HG02642 (cell line): ENCODE measurements at regions not wholly inside any gene's neighbourhood (a gene's known extent, or its start where the extent isn't known, plus 50 kb on each side); places are given as distances from the start of the nearest gene placed in this dataset.

Source experiments
- ATAC-seq: cut with Tn5 transposase; IDR thresholded peaks from one replicate; pipeline ENCODE4 v1.9.1; 2021; ENCODE audit warnings: mild to moderate bottlenecking; ENCODE audit not compliant: unreplicated experiment, poor library complexity

DNA sequence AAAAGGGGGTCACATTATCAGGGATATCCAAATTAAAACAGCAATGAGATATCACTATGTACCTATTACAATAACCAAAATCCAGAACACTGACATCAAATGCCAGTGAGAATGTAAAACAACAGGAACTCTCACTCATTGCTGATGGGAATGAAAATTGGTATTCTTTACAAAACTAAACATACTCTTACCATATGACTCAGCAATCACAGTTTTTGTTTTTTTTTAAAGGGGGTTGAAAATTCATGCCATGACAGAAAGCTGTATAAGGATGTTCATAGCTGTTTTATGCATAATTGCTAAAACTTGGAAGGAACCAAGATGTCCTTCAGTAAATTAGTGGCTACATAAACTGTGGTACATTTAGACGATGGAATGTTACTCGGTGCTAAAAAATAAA, 71.6 kb upstream of the SLITRK1 start:
- ATAC-seq: no peak

GRCh38 chr13:83950293-83950692, 68.0 kb upstream of the SLITRK1 start:
- no peak for ATAC-seq

DNA sequence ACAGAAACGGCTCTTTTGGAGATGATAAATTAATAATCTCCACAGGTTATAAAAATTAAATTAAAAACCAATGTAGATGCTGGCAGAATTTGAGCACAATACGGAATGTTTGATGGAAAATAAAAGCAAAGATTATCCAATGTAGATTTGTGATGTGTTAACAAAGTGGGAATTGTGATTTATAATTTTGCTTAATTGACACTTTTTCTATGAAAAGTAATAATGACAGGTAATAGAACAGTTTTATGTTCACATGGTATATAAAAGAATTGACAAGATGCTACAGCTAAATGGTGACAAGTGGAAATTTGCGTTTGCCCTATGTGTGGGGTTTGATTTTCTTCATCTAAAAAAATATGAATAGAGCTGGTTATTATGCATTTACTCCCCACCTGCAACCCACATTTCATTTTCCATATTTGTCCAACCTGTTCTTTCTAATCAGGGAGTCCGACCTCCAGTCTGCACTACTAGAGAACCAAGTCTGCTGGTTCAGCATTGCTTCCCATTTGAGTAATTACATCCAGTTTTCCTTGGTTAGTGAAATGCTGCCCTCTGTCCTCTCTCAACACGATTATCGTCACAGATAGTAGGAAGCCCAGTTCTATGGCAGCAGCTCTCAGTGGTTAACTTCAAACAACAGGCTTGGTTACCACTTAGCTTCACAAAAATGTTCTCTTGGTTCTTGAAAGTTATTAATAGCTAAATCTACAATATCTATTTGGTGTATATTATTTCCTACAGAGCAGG, 61.4 kb upstream of the SLITRK1 start:
- ATAC-seq: no peak

GRCh38 chr13:83941701-83942335, 59.5 kb upstream of the SLITRK1 start:
- no peak for ATAC-seq

- no peak for ATAC-seq
Measured at GRCh38 chr13:83940742-83941141, 58.5 kb upstream of the SLITRK1 start.

DNA sequence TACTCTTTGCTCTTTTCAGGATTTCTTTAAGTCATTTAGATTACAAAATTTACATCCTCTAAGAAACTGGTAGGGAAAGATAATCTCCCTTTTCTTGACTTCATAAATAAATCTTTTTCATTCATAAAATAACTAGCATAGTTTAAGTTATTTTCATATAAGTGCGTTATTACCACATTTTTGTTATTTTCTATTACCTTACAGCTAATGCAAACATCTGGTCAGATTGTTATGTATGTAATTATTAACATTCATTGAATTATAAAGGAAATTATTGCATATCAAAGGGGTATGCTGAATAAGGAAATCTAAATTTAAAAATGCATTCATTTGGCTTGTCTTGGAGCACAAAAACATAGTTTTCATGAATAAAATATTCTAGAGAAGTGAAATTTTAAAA, 55.3 kb upstream of the SLITRK1 start:
- ATAC-seq: no peak

DNA sequence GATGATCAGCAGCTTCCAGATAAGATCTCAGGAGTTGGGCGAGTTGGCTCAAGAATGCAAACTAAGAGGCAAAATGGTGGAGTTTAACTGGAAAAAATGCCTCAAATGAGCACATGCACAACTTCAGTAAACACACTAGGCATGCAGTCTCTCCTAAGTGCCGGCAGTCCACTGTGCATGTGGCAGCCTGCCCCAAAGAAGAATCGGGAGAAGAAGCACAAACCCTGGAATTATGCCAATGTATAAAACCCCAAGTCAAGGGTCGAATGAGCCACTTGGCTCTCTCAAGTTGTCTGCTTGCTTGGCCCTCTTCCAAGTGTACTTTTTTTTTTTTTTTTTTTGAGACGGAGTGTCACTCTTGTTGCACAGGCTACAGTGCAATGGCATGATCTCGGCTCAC, 53.3 kb upstream of the SLITRK1 start:
- no peak for ATAC-seq
